HepG2 (cell line): ENCODE measurements at regions not wholly inside any gene's neighbourhood (a gene's known extent, or its start where the extent isn't known, plus 50 kb on each side); places are given as distances from the start of the nearest gene placed in this dataset.

Experiments used
- ATAC-seq: fragments of 200-7000 bp; cut with Tn5 transposase; 3 replicates; pipeline ENCODE4 v1.9.1; 2020; ENCODE audit warnings: mild to moderate bottlenecking, moderate library complexity
- BruUV-seq: library from RNA; stranded (reverse); fragments of 400-500 nt; replicated peaks from 2 replicates; lab custom pipeline; 2021; lab: Mats Ljungman, UMichigan
- CTCF ChIA-PET: fragments of 300-600 bp; formaldehyde crosslinking; extraction: SDS; loops from one replicate; lab custom pipeline; 2021; ENCODE audit warnings: low total read pairs, inconsistent platforms, low intra/inter-chr PET ratio; lab: Yijun Ruan, JAX
- POLR2A ChIA-PET: fragments of 350-600 bp; sonication (Branson Sonifier 250); formaldehyde crosslinking; loops from one replicate; lab custom pipeline; 2020; ENCODE audit warnings: antibody characterized with exemption, inconsistent platforms; lab: Yijun Ruan, JAX
- DNase-seq: peaks from one replicate; pipeline ENCODE4 v3.0.0-alpha.2; 2015; ENCODE audit warnings: low spot score
- FAIRE-seq: peaks from 3 replicates; lab custom pipeline; 2011; peaks lifted over from hg19 to GRCh38; lab: Jason Lieb, UNC
- H2AFZ ChIP-seq: one replicate; pipeline ENCODE4 v1.6.1; 2011; ENCODE audit warnings: low read length, inconsistent platforms
- H3K27ac ChIP-seq: fragments of 300-600 bp; 3 replicates; pipeline ENCODE4 v1.8.0; 2011; ENCODE audit warnings: mixed run types, mild to moderate bottlenecking, mixed read lengths, low read length, inconsistent platforms; ENCODE audit not compliant: insufficient read depth; ENCODE audit errors: extremely low read length
- H3K27me3 ChIP-seq, 2 experiments: fragments of 200-600 bp in 1 of 2; 2 replicates in 1 of 2; 3 replicates in 1 of 2; pipeline versions ENCODE4 v1.6.0 to v1.8.0; 2011; ENCODE audit warnings: low read length in 2 of 2, mild to moderate bottlenecking in 2 of 2, moderate library complexity in 2 of 2, inconsistent platforms in 1 of 2; ENCODE audit not compliant: insufficient read depth in 2 of 2, control insufficient read depth in 1 of 2
- H3K36me3 ChIP-seq, 2 experiments: fragments of 200-600 bp in 1 of 2; replicated peaks in 1 of 2; 2 replicates in 1 of 2; 3 replicates in 1 of 2; pipeline versions ENCODE4 v1.5.1 to v1.8.0; 2011; ENCODE audit warnings: low read length in 2 of 2, inconsistent platforms in 1 of 2; ENCODE audit not compliant: insufficient read depth in 2 of 2, control insufficient read depth in 1 of 2
- H3K4me1 ChIP-seq: 2 replicates; pipeline ENCODE4 v1.5.1; 2012; ENCODE audit warnings: low read length, inconsistent platforms; ENCODE audit not compliant: insufficient read depth
- H3K4me2 ChIP-seq: 2 replicates; pipeline ENCODE4 v1.6.0; 2011; ENCODE audit warnings: low read depth, low read length, inconsistent platforms
- H3K4me3 ChIP-seq, 3 experiments: fragments of 200-600 bp in 1 of 3; sonication (generic), shearing (Covaris generic) in 1 of 3; replicated peaks in 1 of 3; 2 replicates each; pipeline ENCODE4 v1.5.1; 2011 to 2016; ENCODE audit warnings: low read length in 3 of 3, inconsistent platforms in 2 of 3, low read depth in 2 of 3, mild to moderate bottlenecking in 2 of 3, control low read depth in 1 of 3, mixed read lengths in 1 of 3; ENCODE audit not compliant: insufficient read depth in 1 of 3
- H3K79me2 ChIP-seq: one replicate; pipeline ENCODE4 v1.6.1; 2011; ENCODE audit warnings: low read length, inconsistent platforms; ENCODE audit not compliant: insufficient read depth
- H3K9ac ChIP-seq: 2 replicates; pipeline ENCODE4 v1.6.0; 2011; ENCODE audit warnings: mild to moderate bottlenecking, low read depth, low read length, inconsistent platforms; ENCODE audit not compliant: insufficient read depth
- H3K9me3 ChIP-seq: 2 replicates; pipeline ENCODE4 v1.5.1; 2012; ENCODE audit warnings: mild to moderate bottlenecking, low read length
- H4K20me1 ChIP-seq: 2 replicates; pipeline ENCODE4 v1.6.0; 2011; ENCODE audit warnings: inconsistent platforms, mild to moderate bottlenecking, low read length, moderate library complexity; ENCODE audit not compliant: insufficient read depth
- AKAP8 ChIP-seq: sonication (generic); formaldehyde crosslinking; IDR thresholded peaks from 2 replicates; pipeline ENCODE4 v1.5.1; 2020; ENCODE audit warnings: mild to moderate bottlenecking, missing genetic modification reagents
- FOSL1 ChIP-seq: sonication (generic); formaldehyde crosslinking; IDR thresholded peaks from 2 replicates; pipeline ENCODE4 v1.9.0; 2021; ENCODE audit warnings: missing genetic modification reagents, borderline replicate concordance
- IRX3 ChIP-seq: sonication (generic); formaldehyde crosslinking; IDR thresholded peaks from 2 replicates; pipeline ENCODE4 v1.8.1; 2023; ENCODE audit warnings: mild to moderate bottlenecking, low read depth, missing genetic modification reagents, borderline replicate concordance
- MEIS1 ChIP-seq: sonication (generic); formaldehyde crosslinking; IDR thresholded peaks from 2 replicates; pipeline ENCODE4 v1.9.0; 2021; ENCODE audit warnings: mild to moderate bottlenecking, missing genetic modification reagents, moderate library complexity, borderline replicate concordance
- MLXIP ChIP-seq: sonication (generic); formaldehyde crosslinking; IDR thresholded peaks from 2 replicates; pipeline ENCODE4 v1.9.0; 2021; ENCODE audit warnings: missing genetic modification reagents, borderline replicate concordance
- MXD4 ChIP-seq: IDR thresholded peaks from 2 replicates; pipeline ENCODE4 v1.6.1; 2016; ENCODE audit warnings: mild to moderate bottlenecking, missing biosample characterization, missing genetic modification reagents
- POGZ ChIP-seq: sonication (generic); formaldehyde crosslinking; IDR thresholded peaks from 2 replicates; pipeline ENCODE4 v1.4.0; 2020; ENCODE audit warnings: mild to moderate bottlenecking, missing genetic modification reagents
- PTBP1 ChIP-seq: fragments of 200-400 bp; formaldehyde crosslinking; IDR thresholded peaks from 2 replicates; pipeline ENCODE4 v1.6.1; 2018; ENCODE audit warnings: low read length, low read depth; ENCODE audit not compliant: poor library complexity, severe bottlenecking
- SATB2 ChIP-seq: sonication (generic); formaldehyde crosslinking; IDR thresholded peaks from 2 replicates; pipeline ENCODE4 v1.5.0; 2020; ENCODE audit warnings: missing genetic modification reagents
- SOX5 ChIP-seq: IDR thresholded peaks from 2 replicates; pipeline ENCODE4 v1.6.1; 2016; ENCODE audit warnings: borderline replicate concordance
- SRSF4 ChIP-seq: fragments of 200-400 bp; formaldehyde crosslinking; IDR thresholded peaks from one replicate; pipeline ENCODE4 v1.6.1; 2018; ENCODE audit warnings: mild to moderate bottlenecking, low read depth, low read length, moderate library complexity; ENCODE audit not compliant: poor library complexity, severe bottlenecking
- TBX3 ChIP-seq: fragments of 450-650 bp; IDR thresholded peaks from 2 replicates; pipeline ENCODE4 v1.6.1; 2017; ENCODE audit warnings: antibody characterized with exemption, mild to moderate bottlenecking, inconsistent platforms, borderline replicate concordance
- ZNF260 ChIP-seq: sonication (generic); formaldehyde crosslinking; IDR thresholded peaks from 2 replicates; pipeline ENCODE4 v1.4.0; 2020; ENCODE audit warnings: missing genetic modification reagents, low read depth, mild to moderate bottlenecking, borderline replicate concordance
- ZNF382 ChIP-seq: sonication (generic); formaldehyde crosslinking; IDR thresholded peaks from 2 replicates; pipeline ENCODE4 v1.5.0; 2020; ENCODE audit warnings: missing genetic modification reagents, mild to moderate bottlenecking, borderline replicate concordance
- ZNF530 ChIP-seq: sonication (generic); formaldehyde crosslinking; IDR thresholded peaks from 2 replicates; pipeline ENCODE4 v1.5.0; 2020; ENCODE audit warnings: low read depth, mild to moderate bottlenecking, missing genetic modification reagents
- ZNF850 ChIP-seq: sonication (generic); formaldehyde crosslinking; conservative IDR thresholded peaks from 2 replicates; pipeline ENCODE4 v1.9.0; 2021; ENCODE audit warnings: mild to moderate bottlenecking, missing genetic modification reagents
- WGBS: methylation state at CpG from one replicate; pipeline ENCODE4 v1.1.6; 2017; ENCODE audit warnings: low lambda C conversion rate; 5-methylcytosine and 5-hydroxymethylcytosine counted together
- in situ Hi-C: cut with HindIII; loops from 2 replicates; pipeline ENCODE4 v1.10.0; 2017; ENCODE audit warnings: low pct_unique_long_range_greater_than_20kb; ENCODE audit not compliant: extremely low pct_ligation_motif_present
- intact Hi-C: fragments of 100-400 bp; cut with micrococcal nuclease; formaldehyde crosslinking; loops from one replicate; pipeline ENCODE4 v1.10.0; 2022; ENCODE audit not compliant: unreplicated experiment
- TF ChIP-seq, protein P1 (sequence below): sonication (generic); formaldehyde crosslinking; IDR thresholded peaks from 2 replicates; pipeline ENCODE4 v1.4.0; 2020; ENCODE audit warnings: mild to moderate bottlenecking, missing genetic modification reagents

DNA sequence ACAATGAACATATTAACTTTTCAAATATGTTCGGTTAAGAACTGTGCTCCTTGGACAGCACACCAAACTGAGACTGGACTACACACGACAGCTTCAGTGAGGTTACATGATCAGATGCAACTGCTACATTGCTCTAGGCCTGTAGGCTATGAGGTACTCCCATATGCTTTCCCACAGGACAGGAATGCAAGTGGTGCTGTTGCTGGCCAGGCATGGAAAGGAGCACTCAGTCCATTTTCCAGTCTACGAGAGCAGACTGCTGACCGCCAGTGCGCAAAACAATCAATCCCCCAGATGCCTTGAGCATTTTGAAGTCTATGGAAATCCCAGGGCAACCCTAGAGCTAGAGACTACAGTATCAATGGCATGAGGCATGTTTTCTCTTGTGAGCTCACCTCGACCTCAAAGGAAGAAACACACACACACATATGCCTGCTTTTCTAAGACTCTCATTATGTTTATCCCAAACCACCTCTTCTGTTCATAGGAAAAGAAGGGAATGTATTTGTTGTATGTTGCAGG lies 70.8 kb upstream of the SPP1 start:
- H3K9me3 ChIP-seq, result no peaks in the 10 kb centered on the region
- H3K4me2 ChIP-seq, result no peak overlapping the region
- no peaks in the 10 kb centered on the region for H4K20me1 ChIP-seq
- ATAC-seq (no peak), FAIRE-seq (no peak), DNase-seq (no peak)
- WGBS, result 95% methylated on average over 5 of the region's 6 CpGs
- H3K36me3 ChIP-seq, result no peaks in the 10 kb centered on the region
- intact Hi-C loops (no loop called here), in situ Hi-C loops (no loop called here)
- H3K27me3 ChIP-seq, result no peaks in the 10 kb centered on the region
- no peak overlapping the region for H2AFZ ChIP-seq
- H3K4me1 ChIP-seq, result peaks cover 24% of the 10 kb centered on the region
- no peaks in the 10 kb centered on the region for H3K79me2 ChIP-seq
- H3K4me3 ChIP-seq, result no peak overlapping the region
- ChIA-PET POLR2A (no interaction called here), CTCF (no interaction called here)
- BruUV-seq, result no TSS peak
- no peak overlapping the region for H3K27ac ChIP-seq
- H3K9ac ChIP-seq, result no peak overlapping the region
- TF ChIP-seq IRX3 (no peak), SATB2 (CRISPR knock-in tag) (no peak), POGZ (CRISPR knock-in tag) (no peak), TBX3 (no peak), ZNF382 (CRISPR knock-in tag) (no peak), ZNF530 (CRISPR knock-in tag) (no peak), MXD4 (no peak), ZNF850 (CRISPR knock-in tag) (no peak), SRSF4 (no peak), FOSL1 (no peak), ZNF260 (CRISPR knock-in tag) (no peak), AKAP8 (CRISPR knock-in tag) (no peak), MLXIP (CRISPR knock-in tag) (no peak), MEIS1 (CRISPR knock-in tag) (no peak), SOX5 (CRISPR knock-in tag) (no peak), PTBP1 (no peak)
- TF ChIP-seq, protein P1, sequence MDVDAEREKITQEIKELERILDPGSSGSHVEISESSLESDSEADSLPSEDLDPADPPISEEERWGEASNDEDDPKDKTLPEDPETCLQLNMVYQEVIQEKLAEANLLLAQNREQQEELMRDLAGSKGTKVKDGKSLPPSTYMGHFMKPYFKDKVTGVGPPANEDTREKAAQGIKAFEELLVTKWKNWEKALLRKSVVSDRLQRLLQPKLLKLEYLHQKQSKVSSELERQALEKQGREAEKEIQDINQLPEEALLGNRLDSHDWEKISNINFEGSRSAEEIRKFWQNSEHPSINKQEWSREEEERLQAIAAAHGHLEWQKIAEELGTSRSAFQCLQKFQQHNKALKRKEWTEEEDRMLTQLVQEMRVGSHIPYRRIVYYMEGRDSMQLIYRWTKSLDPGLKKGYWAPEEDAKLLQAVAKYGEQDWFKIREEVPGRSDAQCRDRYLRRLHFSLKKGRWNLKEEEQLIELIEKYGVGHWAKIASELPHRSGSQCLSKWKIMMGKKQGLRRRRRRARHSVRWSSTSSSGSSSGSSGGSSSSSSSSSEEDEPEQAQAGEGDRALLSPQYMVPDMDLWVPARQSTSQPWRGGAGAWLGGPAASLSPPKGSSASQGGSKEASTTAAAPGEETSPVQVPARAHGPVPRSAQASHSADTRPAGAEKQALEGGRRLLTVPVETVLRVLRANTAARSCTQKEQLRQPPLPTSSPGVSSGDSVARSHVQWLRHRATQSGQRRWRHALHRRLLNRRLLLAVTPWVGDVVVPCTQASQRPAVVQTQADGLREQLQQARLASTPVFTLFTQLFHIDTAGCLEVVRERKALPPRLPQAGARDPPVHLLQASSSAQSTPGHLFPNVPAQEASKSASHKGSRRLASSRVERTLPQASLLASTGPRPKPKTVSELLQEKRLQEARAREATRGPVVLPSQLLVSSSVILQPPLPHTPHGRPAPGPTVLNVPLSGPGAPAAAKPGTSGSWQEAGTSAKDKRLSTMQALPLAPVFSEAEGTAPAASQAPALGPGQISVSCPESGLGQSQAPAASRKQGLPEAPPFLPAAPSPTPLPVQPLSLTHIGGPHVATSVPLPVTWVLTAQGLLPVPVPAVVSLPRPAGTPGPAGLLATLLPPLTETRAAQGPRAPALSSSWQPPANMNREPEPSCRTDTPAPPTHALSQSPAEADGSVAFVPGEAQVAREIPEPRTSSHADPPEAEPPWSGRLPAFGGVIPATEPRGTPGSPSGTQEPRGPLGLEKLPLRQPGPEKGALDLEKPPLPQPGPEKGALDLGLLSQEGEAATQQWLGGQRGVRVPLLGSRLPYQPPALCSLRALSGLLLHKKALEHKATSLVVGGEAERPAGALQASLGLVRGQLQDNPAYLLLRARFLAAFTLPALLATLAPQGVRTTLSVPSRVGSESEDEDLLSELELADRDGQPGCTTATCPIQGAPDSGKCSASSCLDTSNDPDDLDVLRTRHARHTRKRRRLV (CRISPR knock-in tag), result no peak
